H1 (cell line): ENCODE measurements at regions not wholly inside any gene's neighbourhood (a gene's known extent, or its start where the extent isn't known, plus 50 kb on each side); places are given as distances from the start of the nearest gene placed in this dataset.

Experiments used
- CTCF ChIA-PET: fragments of 300-600 bp; sonication (Branson Sonifier 250); formaldehyde crosslinking; loops from one replicate; lab custom pipeline; 2021; ENCODE audit not compliant: partially characterized antibody; lab: Charles Lee
- POLR2A ChIA-PET: fragments of 300-600 bp; sonication (Branson Sonifier 250); formaldehyde crosslinking; loops from one replicate; lab custom pipeline; 2021; ENCODE audit warnings: inconsistent platforms; ENCODE audit not compliant: partially characterized antibody; lab: Charles Lee
- DNase-seq, 2 experiments: peaks; one replicate each; pipeline versions ENCODE4 v3.0.0 to v3.0.0-alpha.2; 2010 to 2022; ENCODE audit warnings: low spot score in 2 of 2, low read depth in 1 of 2, mixed read lengths in 1 of 2
- FAIRE-seq: peaks from 2 replicates; lab custom pipeline; 2011; peaks lifted over from hg19 to GRCh38; lab: Jason Lieb, UNC
- H2AFZ ChIP-seq: 2 replicates; pipeline ENCODE4 v1.8.1; 2012; ENCODE audit warnings: low read length, inconsistent platforms
- H2AK5ac ChIP-seq: 2 replicates; pipeline ENCODE4 v1.6.1; 2013; ENCODE audit warnings: low read depth, low read length
- H2BK120ac ChIP-seq: replicated peaks from 2 replicates; pipeline ENCODE3; 2013; ENCODE audit warnings: low read depth, low read length, inconsistent platforms
- H2BK12ac ChIP-seq: 2 replicates; pipeline ENCODE4 v1.6.1; 2013; ENCODE audit warnings: low read depth, low read length
- H2BK15ac ChIP-seq: 2 replicates; pipeline ENCODE4 v1.6.1; 2013; ENCODE audit warnings: low read length
- H2BK20ac ChIP-seq: 2 replicates; pipeline ENCODE4 v1.6.1; 2013; ENCODE audit warnings: low read length
- H2BK5ac ChIP-seq: 2 replicates; pipeline ENCODE4 v1.6.1; 2013; ENCODE audit warnings: low read depth, low read length
- H3K14ac ChIP-seq: 2 replicates; pipeline ENCODE4 v1.6.1; 2013; ENCODE audit warnings: inconsistent platforms; ENCODE audit not compliant: insufficient read length
- H3K18ac ChIP-seq: 2 replicates; pipeline ENCODE4 v1.6.1; 2013; ENCODE audit warnings: low read length; ENCODE audit errors: extremely low read depth
- H3K23ac ChIP-seq: 2 replicates; pipeline ENCODE4 v1.6.1; 2013; ENCODE audit warnings: inconsistent platforms; ENCODE audit not compliant: insufficient read length
- H3K23me2 ChIP-seq: 2 replicates; pipeline ENCODE4 v1.6.1; 2013; ENCODE audit warnings: low read depth, low read length
- H3K27ac ChIP-seq: 2 replicates; pipeline ENCODE4 v1.6.1; 2011; ENCODE audit warnings: low read depth, low read length, inconsistent platforms
- H3K27me3 ChIP-seq, 4 experiments: replicated peaks in 1 of 4; 1 replicate in 1 of 4; 2 replicates in 3 of 4; pipeline versions ENCODE4 v1.6.1 to v1.8.1; 2011 to 2013; ENCODE audit warnings: low read length in 3 of 4, mild to moderate bottlenecking in 3 of 4, inconsistent platforms in 2 of 4, mixed read lengths in 2 of 4, moderate library complexity in 1 of 4; ENCODE audit not compliant: control insufficient read depth in 3 of 4, insufficient read depth in 3 of 4; ENCODE audit errors: extremely low read depth in 1 of 4
- H3K36me3 ChIP-seq, 4 experiments: 2 replicates each; pipeline versions ENCODE4 v1.6.1 to v1.8.1; 2011 to 2013; ENCODE audit warnings: mild to moderate bottlenecking in 4 of 4, low read length in 3 of 4, moderate library complexity in 2 of 4, control low read depth in 1 of 4, inconsistent platforms in 1 of 4; ENCODE audit not compliant: insufficient read depth in 4 of 4, control insufficient read depth in 2 of 4
- H3K4ac ChIP-seq: replicated peaks from 2 replicates; pipeline ENCODE3; 2013; ENCODE audit warnings: low read length, low read depth, mixed read lengths, inconsistent platforms; ENCODE audit not compliant: insufficient read length
- H3K4me1 ChIP-seq, 4 experiments: replicated peaks in 1 of 4; 1 replicate in 1 of 4; 2 replicates in 3 of 4; pipeline versions ENCODE4 v1.6.1 to v1.8.1; 2011 to 2013; ENCODE audit warnings: low read length in 3 of 4, inconsistent platforms in 2 of 4, mixed read lengths in 1 of 4; ENCODE audit not compliant: insufficient read depth in 4 of 4, control insufficient read depth in 3 of 4
- H3K4me2 ChIP-seq, 2 experiments: 2 replicates each; pipeline versions ENCODE4 v1.6.1 to v1.8.1; 2011 to 2013; ENCODE audit warnings: low read depth in 2 of 2, low read length in 2 of 2, control low read depth in 1 of 2, inconsistent platforms in 1 of 2, mild to moderate bottlenecking in 1 of 2; ENCODE audit not compliant: insufficient read depth in 1 of 2
- H3K4me3 ChIP-seq, 4 experiments: fragments of 200-600, 300-600 bp in 1 of 4; sonication (generic), shearing (Covaris generic), sonication (Bioruptor Twin) in 1 of 4; 2 replicates each; pipeline versions ENCODE4 v1.5.1 to v1.8.1; 2011 to 2016; ENCODE audit warnings: low read length in 4 of 4, low read depth in 3 of 4, control low read depth in 2 of 4, inconsistent platforms in 2 of 4, mild to moderate bottlenecking in 2 of 4, mixed read lengths in 1 of 4, moderate library complexity in 1 of 4; ENCODE audit not compliant: insufficient read depth in 2 of 4; ENCODE audit errors: extremely low read depth in 1 of 4
- H3K56ac ChIP-seq: replicated peaks from 2 replicates; pipeline ENCODE3; 2013; ENCODE audit warnings: low read depth, mild to moderate bottlenecking, mixed read lengths, low read length, inconsistent platforms; ENCODE audit not compliant: insufficient read length
- H3K79me1 ChIP-seq: 2 replicates; pipeline ENCODE4 v1.6.1; 2013; ENCODE audit warnings: low read depth, low read length, control low read depth
- H3K79me2 ChIP-seq, 2 experiments: 2 replicates each; pipeline versions ENCODE4 v1.6.1 to v1.8.1; 2012 to 2013; ENCODE audit warnings: low read length in 2 of 2, mild to moderate bottlenecking in 2 of 2, inconsistent platforms in 1 of 2; ENCODE audit not compliant: insufficient read depth in 2 of 2, control insufficient read depth in 1 of 2
- H3K9ac ChIP-seq, 4 experiments: replicated peaks in 1 of 4; 1 replicate in 1 of 4; 2 replicates in 3 of 4; pipeline versions ENCODE4 v1.6.1 to v1.8.1; 2011 to 2013; ENCODE audit warnings: low read depth in 3 of 4, low read length in 3 of 4, control low read depth in 2 of 4, mild to moderate bottlenecking in 2 of 4, moderate library complexity in 2 of 4, inconsistent platforms in 1 of 4; ENCODE audit errors: extremely low read depth in 1 of 4
- H3K9me3 ChIP-seq, 2 experiments: 2 replicates each; pipeline versions ENCODE4 v1.6.1 to v1.8.1; 2012 to 2013; ENCODE audit warnings: mild to moderate bottlenecking in 2 of 2, moderate library complexity in 2 of 2, control low read depth in 1 of 2, inconsistent platforms in 1 of 2, low read depth in 1 of 2, low read length in 1 of 2, mixed read lengths in 1 of 2; ENCODE audit not compliant: insufficient read depth in 2 of 2
- H4K20me1 ChIP-seq, 2 experiments: replicated peaks in 1 of 2; 2 replicates each; pipeline versions ENCODE3 to v1.8.1; 2011 to 2013; ENCODE audit warnings: inconsistent platforms in 2 of 2, low read length in 2 of 2, mild to moderate bottlenecking in 1 of 2; ENCODE audit not compliant: insufficient read depth in 2 of 2, control insufficient read depth in 1 of 2
- H4K5ac ChIP-seq: 2 replicates; pipeline ENCODE4 v1.6.1; 2013; ENCODE audit warnings: low read length, low read depth, mixed read lengths, inconsistent platforms; ENCODE audit not compliant: insufficient read length
- H4K8ac ChIP-seq: 2 replicates; pipeline ENCODE4 v1.8.0; 2013; ENCODE audit warnings: mild to moderate bottlenecking, moderate library complexity, low read length, inconsistent platforms; ENCODE audit not compliant: insufficient read depth; ENCODE audit errors: extremely low read depth
- H4K91ac ChIP-seq: replicated peaks from 2 replicates; pipeline ENCODE3; 2013; ENCODE audit warnings: low read length, mixed read lengths, inconsistent platforms; ENCODE audit not compliant: insufficient read length
- BRCA1 ChIP-seq: IDR thresholded peaks from 2 replicates; pipeline ENCODE4 v1.6.1; 2012; ENCODE audit warnings: low read depth, low read length, improper control_type of control experiment
- CHD1 ChIP-seq: IDR thresholded peaks from 2 replicates; pipeline ENCODE4 v1.6.1; 2012; ENCODE audit warnings: low read depth, low read length, improper control_type of control experiment
- KDM5A ChIP-seq: fragments of 200-600 bp; IDR thresholded peaks from 2 replicates; pipeline ENCODE4 v1.7.1; 2012; ENCODE audit warnings: mild to moderate bottlenecking, low read length, inconsistent platforms, mixed read lengths
- MAFK ChIP-seq: IDR thresholded peaks from 2 replicates; pipeline ENCODE4 v1.6.1; 2012; ENCODE audit warnings: low read depth, mild to moderate bottlenecking, improper control_type of control experiment, low read length
- RNF2 ChIP-seq: fragments of 200-900, 300-1000 bp; sonication (generic); IDR thresholded peaks from 2 replicates; pipeline ENCODE4 v1.7.1; 2016; ENCODE audit warnings: borderline replicate concordance, low read depth, mild to moderate bottlenecking, antibody characterized with exemption, low read length; ENCODE audit not compliant: poor library complexity, severe bottlenecking; ENCODE audit errors: missing control alignments
- RXRA ChIP-seq: IDR thresholded peaks from 2 replicates; pipeline ENCODE4 v1.6.1; 2011; ENCODE audit warnings: low read depth, mild to moderate bottlenecking, low read length, moderate library complexity; ENCODE audit not compliant: insufficient read depth
- SP1 ChIP-seq: IDR thresholded peaks from 2 replicates; pipeline ENCODE4 v1.6.1; 2011; ENCODE audit warnings: low read depth, low read length
- TCF12 ChIP-seq: IDR thresholded peaks from 2 replicates; pipeline ENCODE4 v1.6.1; 2011; ENCODE audit warnings: low read depth, mild to moderate bottlenecking, low read length
- USF2 ChIP-seq: IDR thresholded peaks from 2 replicates; pipeline ENCODE4 v1.6.1; 2011; ENCODE audit warnings: low read length, improper control_type of control experiment
- ZNF274 ChIP-seq: IDR thresholded peaks from 2 replicates; pipeline ENCODE4 v1.7.0; 2012; ENCODE audit warnings: low read length, borderline replicate concordance; ENCODE audit errors: extremely low read depth
- WGBS, 2 experiments: shearing (Covaris generic) in 1 of 2; methylation state at CpG; one replicate each; pipeline versions ENCODE4 v1.1.6 to v1.1.7; 2013 to 2015; ENCODE audit warnings: low lambda C conversion rate in 2 of 2, mixed read lengths in 2 of 2, inconsistent platforms in 1 of 2, low coverage in 1 of 2, missing lambda C conversion rate in 1 of 2; ENCODE audit not compliant: insufficient replicate concordance in 2 of 2, insufficient coverage in 1 of 2, insufficient read length in 1 of 2; ENCODE audit errors: extremely low coverage in 1 of 2, missing lambda C conversion rate in 1 of 2; 5-methylcytosine and 5-hydroxymethylcytosine counted together
- TF ChIP-seq, protein P1 (sequence below), 3 experiments: IDR thresholded peaks; 1 replicate in 2 of 3; 2 replicates in 1 of 3; pipeline versions ENCODE4 v1.5.1 to v1.6.1; 2011; ENCODE audit warnings: low read length in 3 of 3, mild to moderate bottlenecking in 3 of 3, inconsistent platforms in 2 of 3, low read depth in 1 of 3, moderate library complexity in 1 of 3; ENCODE audit not compliant: insufficient read depth in 1 of 3; ENCODE audit errors: control extremely low read depth in 1 of 3

GRCh38 chr4:180618396-180618795 is 1624.8 kb upstream of the TENM3 start:
- ChIA-PET POLR2A (no interaction called here), CTCF (no interaction called here)
- Histone ChIP-seq H3K4me3 (no peak overlapping the region), H2AFZ (no peak overlapping the region), H4K91ac (no peak overlapping the region), H3K4me2 (no peak overlapping the region), H3K23me2 (no peaks in the 10 kb centered on the region), H3K4ac (no peak overlapping the region), H3K9ac (no peak overlapping the region), H2BK12ac (no peak overlapping the region), H3K27me3 (no peaks in the 10 kb centered on the region), H3K36me3 (no peaks in the 10 kb centered on the region), H3K27ac (no peak overlapping the region), H4K8ac (no peak overlapping the region), H3K79me2 (no peaks in the 10 kb centered on the region), H2BK20ac (no peak overlapping the region), H3K23ac (no peak overlapping the region), H4K20me1 (no peaks in the 10 kb centered on the region), H3K4me1 (peaks cover 0 to 6% (median 0%) of the 10 kb centered on the region in 4 experiments; a peak in 1 of 7 replicates), H2BK120ac (no peak overlapping the region), H3K9me3 (no peaks in the 10 kb centered on the region), H3K18ac (no peak overlapping the region), H4K5ac (no peak overlapping the region), H2BK15ac (no peak overlapping the region), H3K14ac (no peak overlapping the region), H3K79me1 (no peaks in the 10 kb centered on the region), H2AK5ac (no peak overlapping the region), H3K56ac (no peak overlapping the region), H2BK5ac (no peak overlapping the region)
- no peak for FAIRE-seq
- DNase-seq, result no peak
- WGBS, 2 experiments, result 85% methylated on average over 4 of the region's 4 CpGs; no CpG with 5 or more reads in 1 of the 2 experiments
- TF ChIP-seq ZNF274 (no peak), RNF2 (no peak), CHD1 (no peak), MAFK (no peak), BRCA1 (no peak), TCF12 (no peak), USF2 (no peak), KDM5A (no peak), SP1 (no peak), RXRA (no peak)
- TF ChIP-seq, protein P1, sequence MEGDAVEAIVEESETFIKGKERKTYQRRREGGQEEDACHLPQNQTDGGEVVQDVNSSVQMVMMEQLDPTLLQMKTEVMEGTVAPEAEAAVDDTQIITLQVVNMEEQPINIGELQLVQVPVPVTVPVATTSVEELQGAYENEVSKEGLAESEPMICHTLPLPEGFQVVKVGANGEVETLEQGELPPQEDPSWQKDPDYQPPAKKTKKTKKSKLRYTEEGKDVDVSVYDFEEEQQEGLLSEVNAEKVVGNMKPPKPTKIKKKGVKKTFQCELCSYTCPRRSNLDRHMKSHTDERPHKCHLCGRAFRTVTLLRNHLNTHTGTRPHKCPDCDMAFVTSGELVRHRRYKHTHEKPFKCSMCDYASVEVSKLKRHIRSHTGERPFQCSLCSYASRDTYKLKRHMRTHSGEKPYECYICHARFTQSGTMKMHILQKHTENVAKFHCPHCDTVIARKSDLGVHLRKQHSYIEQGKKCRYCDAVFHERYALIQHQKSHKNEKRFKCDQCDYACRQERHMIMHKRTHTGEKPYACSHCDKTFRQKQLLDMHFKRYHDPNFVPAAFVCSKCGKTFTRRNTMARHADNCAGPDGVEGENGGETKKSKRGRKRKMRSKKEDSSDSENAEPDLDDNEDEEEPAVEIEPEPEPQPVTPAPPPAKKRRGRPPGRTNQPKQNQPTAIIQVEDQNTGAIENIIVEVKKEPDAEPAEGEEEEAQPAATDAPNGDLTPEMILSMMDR (IDR thresholded peaks at IDR 0.05; ENCODE audit: control extremely low read depth in 1 of 3, insufficient read depth in 1 of 3, low read depth in 1 of 3, low read length in 3 of 3), result no peak
